GM19395 (cell line): ENCODE measurements at regions not wholly inside any gene's neighbourhood (a gene's known extent, or its start where the extent isn't known, plus 50 kb on each side); places are given as distances from the start of the nearest gene placed in this dataset.
"Not testable (repeated sequence)": the region's sequence is repeated elsewhere in the genome, so short reads cannot be mapped to it uniquely, and the experiment has no call there.

Experiments used
- ATAC-seq: cut with Tn5 transposase; IDR thresholded peaks from one replicate; pipeline ENCODE4 v1.9.1; 2021; ENCODE audit warnings: mild to moderate bottlenecking, moderate library complexity; ENCODE audit not compliant: unreplicated experiment

GRCh38 chr10:8332730-8333111 lies 278.2 kb downstream of the GATA3 start:
- ATAC-seq = no peak

- ATAC-seq = no peak
Observed at GRCh38 chr10:8334631-8335030, 280.1 kb downstream of the GATA3 start.

GRCh38 chr10:8336629-8337331 lies 282.3 kb downstream of the GATA3 start:
- ATAC-seq = no peak

GRCh38 chr10:8337332-8337651 lies 282.8 kb downstream of the GATA3 start:
- ATAC-seq = no peak

GRCh38 chr10:8338177-8338766 lies 283.8 kb downstream of the GATA3 start:
- ATAC-seq = no peak

GRCh38 chr10:8344756-8345155 lies 290.3 kb downstream of the GATA3 start:
- no peak for ATAC-seq

- no peak for ATAC-seq
Observed at GRCh38 chr10:8346861-8347260, 292.4 kb downstream of the GATA3 start.

GRCh38 chr10:8347614-8348013 lies 293.1 kb downstream of the GATA3 start:
- ATAC-seq = not testable (repeated sequence)

- ATAC-seq = no peak
Observed at GRCh38 chr10:8349610-8350249, 295.2 kb downstream of the GATA3 start.

- no peak for ATAC-seq
Observed at GRCh38 chr10:8350250-8350967, 295.9 kb downstream of the GATA3 start.

- ATAC-seq = no peak
Observed at GRCh38 chr10:8352171-8353075, 297.9 kb downstream of the GATA3 start.

- no peak for ATAC-seq
Observed at GRCh38 chr10:8356283-8356682, 301.8 kb downstream of the GATA3 start.

- no peak for ATAC-seq
Observed at GRCh38 chr10:8359467-8359866, 305.0 kb downstream of the GATA3 start.

GRCh38 chr10:8360365-8360764 lies 305.9 kb downstream of the GATA3 start:
- peak; percentile 53 for ATAC-seq

- no peak for ATAC-seq
Observed at GRCh38 chr10:8360814-8361509, 306.5 kb downstream of the GATA3 start.

GRCh38 chr10:8361510-8361844 lies 307.0 kb downstream of the GATA3 start:
- no peak for ATAC-seq

- no peak for ATAC-seq
Observed at GRCh38 chr10:8365935-8366911, 311.7 kb downstream of the GATA3 start.

- not testable (repeated sequence) for ATAC-seq
Observed at GRCh38 chr10:8367672-8368411, 313.4 kb downstream of the GATA3 start.
